GM13976 (cell line): ENCODE measurements at regions not wholly inside any gene's neighbourhood (a gene's known extent, or its start where the extent isn't known, plus 50 kb on each side); places are given as distances from the start of the nearest gene placed in this dataset.

Source experiments
- DNase-seq: peaks from one replicate; pipeline ENCODE4 v3.0.0; 2012; ENCODE audit warnings: low spot score
- CTCF ChIP-seq: IDR thresholded peaks from 2 replicates; pipeline ENCODE4 v1.5.1; 2012; ENCODE audit warnings: borderline replicate concordance, mild to moderate bottlenecking; ENCODE audit not compliant: insufficient read depth; ENCODE audit errors: extremely low read depth, missing control alignments, control extremely low read depth
- in situ Hi-C: fragments of 300-500 bp; cut with MboI; formaldehyde crosslinking; loops from one replicate; pipeline ENCODE4 v1.12.0; 2022; ENCODE audit warnings: low sequenced_read_pairs, mixed read lengths, inconsistent platforms; ENCODE audit not compliant: unreplicated experiment

GRCh38 chr4:184950926-184951325 lies 67.4 kb upstream of the HELT start:
- TF ChIP-seq CTCF: no peak
- DNase-seq: no peak
- in situ Hi-C loops: no loop called here

DNA sequence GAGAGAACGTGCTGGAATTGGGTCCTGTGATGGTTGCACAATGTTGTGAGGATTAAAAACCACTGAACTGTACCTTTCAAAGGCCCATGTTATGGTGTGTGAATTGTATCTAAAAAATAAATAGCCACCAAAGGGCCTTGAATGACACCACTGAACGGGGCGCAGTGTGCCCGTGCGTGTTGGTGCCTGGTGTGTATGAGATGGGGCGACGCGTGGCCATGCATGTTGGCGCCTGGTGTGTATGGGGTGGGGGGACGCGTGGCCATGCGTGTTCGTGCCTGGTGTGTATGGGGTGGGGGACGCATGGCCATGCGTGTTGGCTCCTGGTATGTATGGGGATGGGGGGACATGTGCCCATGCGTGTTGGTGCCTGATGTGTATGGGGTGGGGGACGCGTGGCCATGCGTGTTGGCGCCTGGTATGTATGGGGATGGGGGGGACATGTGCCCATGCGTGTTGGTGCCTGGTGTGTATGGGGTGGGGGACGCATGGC lies 66.6 kb upstream of the HELT start:
- in situ Hi-C loops: no loop called here
- no peak for DNase-seq
- no peak for TF ChIP-seq CTCF

DNA sequence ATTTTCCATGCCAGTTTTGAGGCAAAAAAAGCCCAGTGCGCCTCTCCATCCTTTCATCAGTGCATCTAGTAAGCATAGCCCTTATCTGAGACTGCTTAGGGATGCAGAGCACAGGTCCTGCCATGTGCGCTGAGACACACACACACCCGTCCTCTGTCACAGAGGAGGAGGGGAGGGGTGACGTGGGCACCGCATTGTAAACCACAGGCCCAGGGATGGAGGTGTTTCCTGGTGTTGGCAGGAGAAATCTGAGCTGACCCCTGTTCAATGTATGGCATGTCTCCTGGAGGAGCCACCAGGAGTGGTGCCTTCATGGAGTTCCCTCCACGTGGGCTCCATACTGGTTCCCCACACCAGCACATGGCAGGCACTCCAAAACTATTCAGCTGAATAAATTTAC lies 65.8 kb upstream of the HELT start:
- no peak for TF ChIP-seq CTCF
- no peak for DNase-seq
- in situ Hi-C loops: no loop called here

DNA sequence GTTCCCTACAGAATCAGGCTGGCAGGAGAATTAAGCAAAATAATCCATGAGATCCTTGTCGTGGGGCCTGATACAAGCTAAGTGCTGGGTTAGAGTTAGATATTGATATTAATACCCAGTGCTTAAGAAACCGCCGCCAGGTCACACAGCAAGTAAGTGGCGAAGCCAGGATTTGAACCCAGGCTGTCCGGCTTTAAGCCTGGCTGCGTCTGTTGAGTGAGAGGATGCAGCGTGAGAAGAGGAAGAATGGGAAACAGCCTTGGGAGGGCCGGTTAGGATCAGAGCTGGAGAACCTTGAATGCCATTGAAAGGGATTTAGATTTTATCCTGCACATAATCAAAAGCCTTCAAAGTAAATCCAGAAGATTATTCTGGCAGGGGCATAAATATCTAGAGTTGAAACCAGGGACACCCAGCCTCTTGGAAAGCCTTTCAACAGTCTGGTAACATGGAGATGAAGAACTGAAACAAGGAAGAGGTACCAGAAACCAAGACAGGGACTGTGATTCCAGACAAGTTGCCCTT lies 64.8 kb upstream of the HELT start:
- in situ Hi-C loops: no loop called here
- no peak for TF ChIP-seq CTCF
- DNase-seq: no peak

GRCh38 chr4:184953971-184954370 lies 64.3 kb upstream of the HELT start:
- in situ Hi-C loops: no loop called here
- no peak for TF ChIP-seq CTCF
- no peak for DNase-seq

GRCh38 chr4:184954482-184954881 lies 63.8 kb upstream of the HELT start:
- no peak for TF ChIP-seq CTCF
- in situ Hi-C loops: no loop called here
- DNase-seq: no peak
